CD4-positive, alpha-beta T cell (primary cell): ENCODE measurements at regions not wholly inside any gene's neighbourhood (a gene's known extent, or its start where the extent isn't known, plus 50 kb on each side); places are given as distances from the start of the nearest gene placed in this dataset.

Source experiments
- ATAC-seq: fragments of 200-7000 bp; cut with Tn5 transposase; one replicate; pipeline ENCODE4 v1.10.0; 2022; ENCODE audit warnings: mild to moderate bottlenecking; ENCODE audit not compliant: poor library complexity
- CTCF ChIA-PET: fragments of 350-600 bp; sonication (Branson Sonifier 250); formaldehyde crosslinking; loops from one replicate; lab custom pipeline; 2021; ENCODE audit warnings: antibody characterized with exemption, inconsistent platforms; lab: Charles Lee
- POLR2A ChIA-PET: fragments of 350-600 bp; sonication (Branson Sonifier 250); formaldehyde crosslinking; loops from one replicate; lab custom pipeline; 2021; ENCODE audit warnings: antibody characterized with exemption, inconsistent platforms; lab: Charles Lee
- DNase-seq, 14 experiments: peaks; one replicate each; pipeline ENCODE4 v3.0.0-alpha.2; 2013 to 2020; ENCODE audit warnings: mixed read lengths in 2 of 14
- H3K27ac ChIP-seq, 2 donors: one replicate each; pipeline versions ENCODE4 v1.5.1 to v1.7.0; 2013; ENCODE audit warnings: low read length in 2 of 2, low read depth in 1 of 2, mild to moderate bottlenecking in 1 of 2
- H3K27me3 ChIP-seq, 2 experiments: 1 replicate in 1 of 2; 2 replicates in 1 of 2; pipeline versions ENCODE4 v1.6.1 to v1.7.0; 2013; ENCODE audit warnings: low read length in 2 of 2, control low read depth in 1 of 2, mild to moderate bottlenecking in 1 of 2, moderate library complexity in 1 of 2; ENCODE audit not compliant: insufficient read depth in 2 of 2, control insufficient read depth in 1 of 2
- H3K36me3 ChIP-seq: one replicate; pipeline ENCODE4 v1.6.1; 2013; ENCODE audit warnings: low read length, control low read depth; ENCODE audit not compliant: insufficient read depth
- H3K4me1 ChIP-seq: one replicate; pipeline ENCODE4 v1.6.1; 2013; ENCODE audit warnings: low read length, control low read depth; ENCODE audit not compliant: insufficient read depth
- H3K4me3 ChIP-seq: one replicate; pipeline ENCODE4 v1.5.1; 2013; ENCODE audit warnings: mild to moderate bottlenecking, low read length, moderate library complexity
- H3K9me3 ChIP-seq, 2 experiments: 1 replicate in 1 of 2; 2 replicates in 1 of 2; pipeline versions ENCODE4 v1.6.1 to v1.7.0; 2013; ENCODE audit warnings: low read length in 2 of 2, mild to moderate bottlenecking in 2 of 2, control low read depth in 1 of 2, moderate library complexity in 1 of 2; ENCODE audit not compliant: control insufficient read depth in 1 of 2, insufficient read depth in 1 of 2
- H3K27ac Mint-ChIP-seq: one replicate; pipeline ENCODE4 v1.8.0; 2020; ENCODE audit warnings: mixed read lengths
- H3K27me3 Mint-ChIP-seq: one replicate; pipeline ENCODE4 v1.8.0; 2021; ENCODE audit warnings: mixed read lengths
- H3K36me3 Mint-ChIP-seq: one replicate; pipeline ENCODE4 v1.8.0; 2021; ENCODE audit warnings: low read depth, mixed read lengths
- H3K4me1 Mint-ChIP-seq: one replicate; pipeline ENCODE4 v1.8.0; 2021; ENCODE audit warnings: low read depth, mixed read lengths
- H3K4me3 Mint-ChIP-seq: one replicate; pipeline ENCODE4 v1.8.0; 2020; ENCODE audit warnings: mild to moderate bottlenecking, mixed read lengths
- H3K9me3 Mint-ChIP-seq: one replicate; pipeline ENCODE4 v1.8.0; 2020; ENCODE audit warnings: mixed read lengths
- CTCF ChIP-seq: fragments of 200-600 bp; IDR thresholded peaks from one replicate; pipeline ENCODE4 v1.8.0; 2022; ENCODE audit warnings: antibody characterized with exemption, mild to moderate bottlenecking
- intact Hi-C, 2 experiments: fragments of 100-400 bp; cut with DNase I in 1 of 2; cut with micrococcal nuclease in 1 of 2; formaldehyde crosslinking; loops; one replicate each; pipeline versions ENCODE4 v1.15.1 to v1.9.0; 2023 to 2025; cut with DNase I, micrococcal nuclease

DNA sequence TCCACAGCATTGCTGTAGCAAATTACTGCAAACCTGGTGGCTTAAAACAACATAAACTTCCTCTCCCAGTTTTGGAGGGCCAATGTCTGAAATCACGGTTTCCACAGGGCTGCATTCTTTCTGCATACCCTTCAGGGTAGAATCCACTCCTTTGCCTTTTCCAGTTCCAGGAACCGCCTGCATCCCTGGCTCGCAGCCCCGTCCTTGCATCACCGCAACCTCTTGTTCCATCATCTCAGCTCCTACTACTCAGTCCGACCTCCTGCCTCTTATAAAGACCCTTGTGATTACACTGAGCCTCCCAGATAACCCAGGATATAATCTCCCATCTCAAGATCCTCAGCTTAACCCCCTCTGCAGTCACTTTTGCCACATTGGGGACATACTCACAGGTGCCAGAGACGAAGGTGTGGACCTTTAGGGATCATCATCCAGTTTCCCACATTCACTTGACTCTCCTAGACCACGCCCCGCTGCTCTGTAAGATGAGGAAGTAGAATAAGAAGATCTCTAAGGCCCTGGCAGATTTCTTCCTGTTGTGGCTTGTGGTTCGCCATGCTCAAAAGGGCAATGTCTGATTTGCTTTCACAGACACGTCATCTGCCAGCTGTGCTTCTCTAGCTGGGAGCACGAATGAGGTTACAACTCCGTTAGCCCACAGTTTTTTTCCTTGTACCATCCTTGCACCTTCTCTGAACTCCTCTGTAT, 103.6 kb upstream of the AGAP1 start:
- Mint-ChIP-seq H3K9me3 (no peaks in the 10 kb centered on the region), H3K27ac (peak overlapping the region; percentile 6), H3K4me1 (peaks cover 18% of the 10 kb centered on the region), H3K4me3 (peak overlapping the region; percentile 52), H3K27me3 (peaks cover 4% of the 10 kb centered on the region), H3K36me3 (no peaks in the 10 kb centered on the region)
- ChIA-PET CTCF (no interaction called here), POLR2A (no interaction called here)
- Histone ChIP-seq H3K27me3 (no peaks in the 10 kb centered on the region), H3K4me3 (peak overlapping the region; percentile 10), H3K36me3 (no peaks in the 10 kb centered on the region), H3K9me3 (peaks cover 0 to 6% of the 10 kb centered on the region in 2 experiments), H3K4me1 (peaks cover 19% of the 10 kb centered on the region), H3K27ac (no peak overlapping the region)
- no peak for TF ChIP-seq CTCF
- DNase-seq (peak in 13 of 14 experiments; percentile 2 to 79 (median 19)), ATAC-seq (peak; percentile 87)
- intact Hi-C loops, result no loop called here

GRCh38 chr2:235390816-235391194, 103.0 kb upstream of the AGAP1 start:
- DNase-seq, result peak in 1 of 14 experiments; percentile 1
- H3K4me3 ChIP-seq, result peak overlapping the region; percentile 10
- no peaks in the 10 kb centered on the region for H3K9me3 Mint-ChIP-seq
- intact Hi-C loops, result no loop called here
- H3K4me1 ChIP-seq, result peaks cover 19% of the 10 kb centered on the region
- no peaks in the 10 kb centered on the region for H3K36me3 Mint-ChIP-seq
- H3K36me3 ChIP-seq, result no peaks in the 10 kb centered on the region
- peaks cover 0 to 6% of the 10 kb centered on the region in 2 experiments for H3K9me3 ChIP-seq
- H3K27ac ChIP-seq, result no peak overlapping the region
- H3K27ac Mint-ChIP-seq, result peak overlapping the region; percentile 6
- peaks cover 18% of the 10 kb centered on the region for H3K4me1 Mint-ChIP-seq
- CTCF ChIA-PET, result no interaction called here
- H3K4me3 Mint-ChIP-seq, result peak overlapping the region; percentile 52
- H3K27me3 Mint-ChIP-seq, result peaks cover 7% of the 10 kb centered on the region
- no peaks in the 10 kb centered on the region for H3K27me3 ChIP-seq
- no peak for TF ChIP-seq CTCF
- POLR2A ChIA-PET, result no interaction called here
- no peak for ATAC-seq

DNA sequence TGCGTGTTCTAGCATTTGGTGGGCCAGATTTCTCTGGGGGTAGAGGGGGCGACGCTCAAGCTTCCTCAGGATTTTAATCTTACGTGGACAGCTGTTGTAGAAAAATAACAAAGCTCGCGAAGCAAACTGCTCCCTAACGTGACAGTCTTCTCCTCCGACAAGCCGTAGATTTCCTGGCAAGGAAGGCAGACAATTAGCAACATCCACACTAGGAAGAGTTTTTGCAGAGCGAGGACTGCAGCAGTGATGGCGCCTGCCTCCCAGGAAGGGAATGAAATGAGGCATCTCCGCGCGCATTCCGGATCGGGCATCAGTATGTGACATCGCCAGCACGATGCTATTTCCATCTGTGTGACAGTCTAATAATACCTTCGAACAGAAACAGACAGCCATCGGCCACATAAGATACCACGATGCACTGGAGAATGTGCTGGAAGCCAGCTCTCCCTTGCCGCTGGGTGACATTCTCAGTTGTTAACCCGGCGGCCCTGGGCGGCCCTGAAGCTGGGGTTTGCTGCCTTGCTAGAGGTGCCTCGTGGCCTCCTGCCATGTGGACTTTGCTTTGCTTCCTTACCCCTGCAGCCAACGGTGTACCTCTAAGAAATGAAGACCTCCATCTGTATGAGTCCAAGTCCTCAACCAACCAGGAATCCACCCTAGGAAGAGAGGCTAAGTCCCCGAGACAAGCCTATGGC, 101.8 kb upstream of the AGAP1 start:
- H3K27ac ChIP-seq, result no peak overlapping the region
- H3K4me1 Mint-ChIP-seq, result peaks cover 18% of the 10 kb centered on the region
- H3K9me3 Mint-ChIP-seq, result no peaks in the 10 kb centered on the region
- H3K4me3 Mint-ChIP-seq, result no peak overlapping the region
- no peak for DNase-seq
- no peak overlapping the region for H3K27ac Mint-ChIP-seq
- ChIA-PET POLR2A (no interaction called here), CTCF (no interaction called here)
- peaks cover 12% of the 10 kb centered on the region for H3K27me3 Mint-ChIP-seq
- peaks cover 0 to under 1% of the 10 kb centered on the region in 2 experiments for H3K27me3 ChIP-seq
- H3K9me3 ChIP-seq, result peaks cover 0 to 6% of the 10 kb centered on the region in 2 experiments
- H3K4me1 ChIP-seq, result peaks cover 19% of the 10 kb centered on the region
- H3K36me3 Mint-ChIP-seq, result no peaks in the 10 kb centered on the region
- intact Hi-C loops, result no loop called here
- no peaks in the 10 kb centered on the region for H3K36me3 ChIP-seq
- TF ChIP-seq CTCF, result no peak
- ATAC-seq, result no peak
- H3K4me3 ChIP-seq, result no peak overlapping the region
